ENCODE measurements at regions not wholly inside any gene's neighbourhood (a gene's known extent, or its start where the extent isn't known, plus 50 kb on each side); places are given as distances from the start of the nearest gene placed in this dataset.

- no peak for TF ChIP-seq CTCF (IDR thresholded peaks at IDR 0.05)
These were observed 62.7 kb upstream of the TRAK1 start for GRCh38 chr3:42028474-42028873.

- TF ChIP-seq CTCF (IDR thresholded peaks at IDR 0.05): no peak
These were observed 63.6 kb upstream of the TRAK1 start for GRCh38 chr3:42027571-42027970.

GRCh38 chr3:42025370-42026138 is 63.7 kb upstream of the ULK4 start:
- TF ChIP-seq CTCF (IDR thresholded peaks at IDR 0.05): no peak

GRCh38 chr3:42024591-42025351 is 62.9 kb upstream of the ULK4 start:
- TF ChIP-seq CTCF (IDR thresholded peaks at IDR 0.05): no peak

- TF ChIP-seq CTCF (IDR thresholded peaks at IDR 0.05): no peak
These were observed 61.5 kb upstream of the ULK4 start for GRCh38 chr3:42023380-42023779.

- no peak for TF ChIP-seq CTCF (IDR thresholded peaks at IDR 0.05)
These were observed 60.5 kb upstream of the ULK4 start for GRCh38 chr3:42022355-42022754.

- no peak for TF ChIP-seq CTCF (IDR thresholded peaks at IDR 0.05)
These were observed 58.9 kb upstream of the ULK4 start for GRCh38 chr3:42020684-42021307.
